ENCODE measurements at regions not wholly inside any gene's neighbourhood (a gene's known extent, or its start where the extent isn't known, plus 50 kb on each side); places are given as distances from the start of the nearest gene placed in this dataset.
A peak's percentile ranks its signal among the peaks of the same experiment; 100 is the strongest.

DNA sequence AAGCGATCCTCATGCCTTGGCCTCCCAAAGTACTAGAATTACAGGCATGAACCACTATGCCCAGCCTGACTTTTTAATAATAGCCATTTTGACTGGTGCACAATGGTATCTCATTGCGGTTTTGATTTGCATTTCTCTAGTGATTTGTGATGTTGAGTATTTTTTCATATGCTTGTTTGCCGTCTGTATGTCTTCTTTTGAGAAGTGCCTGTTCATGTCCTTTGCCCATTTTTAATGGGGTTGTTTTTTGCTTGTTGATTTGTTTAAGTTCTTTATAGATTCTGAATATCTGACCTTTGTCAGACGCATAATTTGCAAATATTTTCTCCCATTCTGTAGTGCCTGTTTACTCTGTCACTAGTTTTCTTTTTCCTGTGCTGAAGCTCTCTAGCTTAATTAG is 219.2 kb upstream of the CTBP2 start:
- Mint-ChIP-seq H3K36me3 (ENCODE audit: insufficient read depth) (no peaks in the 10 kb centered on the region), H3K4me1 (ENCODE audit: low read depth) (no peaks in the 10 kb centered on the region), H3K9me3 (ENCODE audit: low read depth) (peaks cover 18% of the 10 kb centered on the region), H3K27ac (no peak overlapping the region), H3K27me3 (peaks cover 24% of the 10 kb centered on the region), H3K4me3 (ENCODE audit: low read depth) (no peak overlapping the region)
- TF ChIP-seq, protein P1, sequence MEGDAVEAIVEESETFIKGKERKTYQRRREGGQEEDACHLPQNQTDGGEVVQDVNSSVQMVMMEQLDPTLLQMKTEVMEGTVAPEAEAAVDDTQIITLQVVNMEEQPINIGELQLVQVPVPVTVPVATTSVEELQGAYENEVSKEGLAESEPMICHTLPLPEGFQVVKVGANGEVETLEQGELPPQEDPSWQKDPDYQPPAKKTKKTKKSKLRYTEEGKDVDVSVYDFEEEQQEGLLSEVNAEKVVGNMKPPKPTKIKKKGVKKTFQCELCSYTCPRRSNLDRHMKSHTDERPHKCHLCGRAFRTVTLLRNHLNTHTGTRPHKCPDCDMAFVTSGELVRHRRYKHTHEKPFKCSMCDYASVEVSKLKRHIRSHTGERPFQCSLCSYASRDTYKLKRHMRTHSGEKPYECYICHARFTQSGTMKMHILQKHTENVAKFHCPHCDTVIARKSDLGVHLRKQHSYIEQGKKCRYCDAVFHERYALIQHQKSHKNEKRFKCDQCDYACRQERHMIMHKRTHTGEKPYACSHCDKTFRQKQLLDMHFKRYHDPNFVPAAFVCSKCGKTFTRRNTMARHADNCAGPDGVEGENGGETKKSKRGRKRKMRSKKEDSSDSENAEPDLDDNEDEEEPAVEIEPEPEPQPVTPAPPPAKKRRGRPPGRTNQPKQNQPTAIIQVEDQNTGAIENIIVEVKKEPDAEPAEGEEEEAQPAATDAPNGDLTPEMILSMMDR (IDR thresholded peaks at IDR 0.05; ENCODE audit: unreplicated experiment), result no peak
- DNase-seq (ENCODE audit: low spot score, unreplicated experiment), result no peak

DNA sequence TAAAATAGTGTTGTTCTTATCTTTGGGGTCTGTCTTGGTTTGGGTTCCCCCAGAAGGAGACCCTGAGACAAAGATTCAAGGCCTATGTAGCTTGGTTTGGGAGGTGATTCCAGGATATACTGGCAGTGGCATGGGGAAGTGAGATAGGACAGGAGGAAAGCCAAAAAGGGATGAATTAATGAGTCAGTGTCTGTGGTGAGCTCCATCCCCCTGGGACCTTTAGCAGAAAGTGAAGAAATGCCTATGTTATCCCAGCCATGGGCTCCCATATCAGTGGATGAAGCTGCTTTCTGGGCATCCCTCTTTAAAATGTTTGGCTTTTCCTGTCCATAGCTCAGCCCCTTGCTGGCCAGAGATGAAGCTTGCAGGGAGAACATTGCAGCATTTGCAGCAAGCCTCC is 217.0 kb upstream of the CTBP2 start:
- DNase-seq (ENCODE audit: low spot score, unreplicated experiment), result no peak
- H3K4me3 Mint-ChIP-seq (ENCODE audit: low read depth), result no peak overlapping the region
- peaks cover 18% of the 10 kb centered on the region for H3K27me3 Mint-ChIP-seq
- no peak overlapping the region for H3K27ac Mint-ChIP-seq
- no peaks in the 10 kb centered on the region for H3K4me1 Mint-ChIP-seq (ENCODE audit: low read depth)
- H3K9me3 Mint-ChIP-seq (ENCODE audit: low read depth), result peaks cover 13% of the 10 kb centered on the region
- H3K36me3 Mint-ChIP-seq (ENCODE audit: insufficient read depth), result no peaks in the 10 kb centered on the region
- TF ChIP-seq, protein P1 (IDR thresholded peaks at IDR 0.05; ENCODE audit: unreplicated experiment), result no peak

DNA sequence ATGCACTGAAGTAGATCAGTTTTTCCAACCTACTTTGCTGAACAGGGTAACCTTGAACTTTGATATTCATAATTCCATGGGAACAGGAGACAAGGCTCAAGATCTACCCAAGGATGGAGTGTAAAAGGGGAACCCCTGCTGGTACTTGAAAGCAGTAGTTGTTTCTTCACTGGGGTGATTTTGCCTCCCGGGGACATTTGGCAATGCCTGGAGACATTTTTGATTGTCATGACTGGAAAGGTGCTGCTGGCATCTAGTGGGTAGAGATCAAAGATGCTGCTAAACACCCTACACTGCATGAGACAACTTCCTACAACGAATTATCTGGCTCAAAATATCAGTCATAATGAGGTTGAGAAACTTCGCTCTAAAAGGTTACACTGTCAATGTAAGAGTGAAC is 214.8 kb upstream of the CTBP2 start:
- DNase-seq (ENCODE audit: low spot score, unreplicated experiment), result no peak
- Mint-ChIP-seq H3K9me3 (ENCODE audit: low read depth) (peaks cover 4% of the 10 kb centered on the region), H3K27ac (no peak overlapping the region), H3K36me3 (ENCODE audit: insufficient read depth) (no peaks in the 10 kb centered on the region), H3K4me3 (ENCODE audit: low read depth) (no peak overlapping the region), H3K27me3 (peaks cover 19% of the 10 kb centered on the region), H3K4me1 (ENCODE audit: low read depth) (peaks cover 5% of the 10 kb centered on the region)
- TF ChIP-seq, protein P1 (IDR thresholded peaks at IDR 0.05; ENCODE audit: unreplicated experiment), result no peak

DNA sequence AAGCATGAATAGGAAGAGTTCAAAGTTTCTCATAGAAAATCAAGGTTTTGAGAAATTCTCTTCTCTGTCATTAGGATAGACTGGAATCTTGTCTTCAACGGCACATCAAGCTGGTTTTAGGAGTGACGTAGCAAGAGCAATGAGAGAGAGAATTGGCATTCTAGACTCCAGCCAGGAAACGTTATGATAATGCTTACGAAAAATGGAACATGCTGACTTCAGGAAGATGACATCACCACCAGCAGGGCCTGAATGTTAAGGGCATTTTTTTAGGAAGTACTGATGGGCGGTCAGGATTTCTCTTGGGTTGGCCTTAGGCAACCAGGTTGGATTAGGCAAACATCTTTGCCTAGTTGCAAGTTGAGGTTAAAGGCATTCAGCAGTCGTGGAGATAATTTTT is 213.2 kb upstream of the CTBP2 start:
- TF ChIP-seq, protein P1 (IDR thresholded peaks at IDR 0.05; ENCODE audit: unreplicated experiment), result no peak
- DNase-seq (ENCODE audit: low spot score, unreplicated experiment), result no peak
- Mint-ChIP-seq H3K36me3 (ENCODE audit: insufficient read depth) (no peaks in the 10 kb centered on the region), H3K27ac (no peak overlapping the region), H3K9me3 (ENCODE audit: low read depth) (no peaks in the 10 kb centered on the region), H3K27me3 (peaks cover 22% of the 10 kb centered on the region), H3K4me1 (ENCODE audit: low read depth) (peaks cover 6% of the 10 kb centered on the region), H3K4me3 (ENCODE audit: low read depth) (no peak overlapping the region)

DNA sequence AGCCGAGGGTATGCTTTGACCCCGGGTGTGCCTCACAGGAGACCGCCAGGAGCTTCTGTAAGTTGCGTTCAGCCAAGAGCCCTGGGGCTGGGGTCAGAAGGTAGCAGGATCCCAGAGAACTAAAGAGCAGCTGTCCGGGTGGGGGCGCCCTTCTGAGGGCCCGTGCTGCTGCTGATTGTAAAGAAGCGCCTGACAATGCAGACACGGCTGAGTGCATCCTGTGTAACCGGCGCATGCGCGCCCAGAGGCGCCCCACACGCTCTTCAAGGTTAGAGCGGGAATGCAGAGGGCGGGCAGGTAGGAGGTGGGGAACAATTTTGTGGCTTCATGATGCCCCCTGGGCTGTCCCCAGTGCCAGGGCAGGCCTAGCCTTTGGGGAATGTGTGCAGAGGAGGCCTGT is 210.2 kb upstream of the CTBP2 start:
- H3K9me3 Mint-ChIP-seq (ENCODE audit: low read depth), result peaks cover 4% of the 10 kb centered on the region

More for the DNA sequence above, 210.2 kb upstream of the CTBP2 start:
- peaks cover 7% of the 10 kb centered on the region for H3K27me3 Mint-ChIP-seq
- no peaks in the 10 kb centered on the region for H3K36me3 Mint-ChIP-seq (ENCODE audit: insufficient read depth)
- TF ChIP-seq, protein P1 (IDR thresholded peaks at IDR 0.05; ENCODE audit: unreplicated experiment), result peak; percentile 54
- H3K4me1 Mint-ChIP-seq (ENCODE audit: low read depth), result peaks cover 6% of the 10 kb centered on the region
- H3K27ac Mint-ChIP-seq, result no peak overlapping the region
- DNase-seq (ENCODE audit: low spot score, unreplicated experiment), result peak; percentile 26
- peak overlapping the region; percentile 12 for H3K4me3 Mint-ChIP-seq (ENCODE audit: low read depth)

Data from progenitor cell of endocrine pancreas (in vitro differentiated cells).